Lung (tissue), 11 donors: ENCODE measurements at regions not wholly inside any gene's neighbourhood (a gene's known extent, or its start where the extent isn't known, plus 50 kb on each side); places are given as distances from the start of the nearest gene placed in this dataset.

Experiments
- ATAC-seq: fragments of 200-7000 bp; cut with Tn5 transposase; one replicate; pipeline ENCODE4 v1.9.1; 2020; ENCODE audit warnings: moderate number of reproducible peaks; ENCODE audit not compliant: insufficient read depth, low FRiP score
- DNase-seq, 3 donors: peaks; one replicate each; pipeline ENCODE4 v3.0.0-alpha.2; 2013 to 2017
- H3K27ac ChIP-seq, 2 donors: one replicate each; pipeline ENCODE4 v1.5.1; 2013; ENCODE audit warnings: mild to moderate bottlenecking in 2 of 2, moderate library complexity in 2 of 2, control low read depth in 1 of 2, inconsistent platforms in 1 of 2, low read depth in 1 of 2, low read length in 1 of 2
- H3K27me3 ChIP-seq, 3 donors: one replicate each; pipeline ENCODE4 v1.5.1; 2013; ENCODE audit warnings: low read length in 2 of 3; ENCODE audit not compliant: control insufficient read depth in 3 of 3, insufficient read depth in 3 of 3
- H3K36me3 ChIP-seq, 4 donors: one replicate each; pipeline ENCODE4 v1.5.1; 2013; ENCODE audit warnings: low read length in 4 of 4, mild to moderate bottlenecking in 1 of 4, moderate library complexity in 1 of 4; ENCODE audit not compliant: control insufficient read depth in 4 of 4, insufficient read depth in 4 of 4
- H3K4me1 ChIP-seq, 5 donors: one replicate each; pipeline ENCODE4 v1.5.1; 2013; ENCODE audit warnings: low read length in 5 of 5, mild to moderate bottlenecking in 2 of 5, moderate library complexity in 1 of 5; ENCODE audit not compliant: control insufficient read depth in 5 of 5, insufficient read depth in 5 of 5
- H3K4me3 ChIP-seq: one replicate; pipeline ENCODE4 v1.5.1; 2013; ENCODE audit warnings: mild to moderate bottlenecking, control low read depth, moderate library complexity
- H3K9ac ChIP-seq, 2 donors: one replicate each; pipeline ENCODE4 v1.5.1; 2013; ENCODE audit warnings: low read length in 2 of 2, control low read depth in 1 of 2; ENCODE audit not compliant: insufficient read depth in 1 of 2
- H3K9me3 ChIP-seq, 4 donors: one replicate each; pipeline ENCODE4 v1.5.1; 2013; ENCODE audit warnings: low read length in 3 of 4, mild to moderate bottlenecking in 1 of 4, moderate library complexity in 1 of 4; ENCODE audit not compliant: control insufficient read depth in 4 of 4, insufficient read depth in 3 of 4
- WGBS, 2 donors: extraction: QIAGEN DNeasy Blood & Tissue Kit; methylation state at CpG; one replicate each; pipeline ENCODE4 v1.1.7; 2013; 5-methylcytosine and 5-hydroxymethylcytosine counted together
- TF ChIP-seq, protein P1 (sequence below): IDR thresholded peaks from 2 replicates; pipeline ENCODE4 v1.5.1; 2012; ENCODE audit warnings: mild to moderate bottlenecking; ENCODE audit errors: control extremely low read depth, extremely low read depth
- donor health status: control.
- donor health status: control.
- donor health status: Bipolar disorder and iron deficiency.
- donor health status: healthy.
- donor health status: DM: yes; HTN: yes; CAD: no.

DNA sequence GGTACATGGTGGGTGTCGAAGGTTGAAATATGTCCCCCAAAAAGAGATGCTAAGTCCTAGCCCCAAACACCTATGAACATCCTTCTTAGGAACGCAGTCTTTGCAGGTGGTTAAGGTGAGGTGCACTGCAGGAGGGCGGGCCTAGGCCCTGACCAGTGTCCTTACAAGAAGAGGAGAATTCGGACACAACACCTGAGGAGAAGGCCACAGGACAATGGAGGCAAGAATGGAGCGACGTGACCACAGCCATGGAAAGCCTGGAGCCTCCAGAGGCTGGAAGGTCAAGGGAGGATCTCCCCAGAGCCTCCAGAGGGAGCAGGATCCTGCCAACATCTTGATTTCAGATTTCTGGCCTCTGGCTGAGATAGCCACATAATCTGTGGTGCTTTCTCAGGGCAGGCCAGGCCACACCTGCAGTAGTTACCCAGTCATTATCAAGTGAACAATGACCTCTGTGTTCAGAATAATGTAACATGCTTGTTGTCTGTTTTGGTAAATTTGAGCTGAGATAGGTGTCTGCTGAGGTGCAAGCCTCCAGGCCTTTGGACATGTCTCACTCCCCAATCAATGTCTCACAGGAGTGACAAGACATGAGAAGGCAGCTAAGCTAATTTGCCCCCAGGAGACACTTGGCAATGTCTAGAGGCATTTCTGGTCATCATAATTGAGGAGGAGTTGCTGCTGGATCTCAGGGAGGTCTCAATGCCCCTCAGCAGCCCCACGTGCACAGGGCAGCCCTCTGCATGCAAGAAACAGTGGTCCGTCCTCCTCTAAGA is 498.9 kb downstream of the BRD1 start:
- DNase-seq = no peak
- H3K36me3 ChIP-seq = no peaks in the 10 kb centered on the region
- ATAC-seq = no peak
- no peaks in the 10 kb centered on the region for H3K4me1 ChIP-seq
- peaks cover 0 to 34% (median 6%) of the 10 kb centered on the region in 4 donors for H3K9me3 ChIP-seq
- TF ChIP-seq, protein P1, sequence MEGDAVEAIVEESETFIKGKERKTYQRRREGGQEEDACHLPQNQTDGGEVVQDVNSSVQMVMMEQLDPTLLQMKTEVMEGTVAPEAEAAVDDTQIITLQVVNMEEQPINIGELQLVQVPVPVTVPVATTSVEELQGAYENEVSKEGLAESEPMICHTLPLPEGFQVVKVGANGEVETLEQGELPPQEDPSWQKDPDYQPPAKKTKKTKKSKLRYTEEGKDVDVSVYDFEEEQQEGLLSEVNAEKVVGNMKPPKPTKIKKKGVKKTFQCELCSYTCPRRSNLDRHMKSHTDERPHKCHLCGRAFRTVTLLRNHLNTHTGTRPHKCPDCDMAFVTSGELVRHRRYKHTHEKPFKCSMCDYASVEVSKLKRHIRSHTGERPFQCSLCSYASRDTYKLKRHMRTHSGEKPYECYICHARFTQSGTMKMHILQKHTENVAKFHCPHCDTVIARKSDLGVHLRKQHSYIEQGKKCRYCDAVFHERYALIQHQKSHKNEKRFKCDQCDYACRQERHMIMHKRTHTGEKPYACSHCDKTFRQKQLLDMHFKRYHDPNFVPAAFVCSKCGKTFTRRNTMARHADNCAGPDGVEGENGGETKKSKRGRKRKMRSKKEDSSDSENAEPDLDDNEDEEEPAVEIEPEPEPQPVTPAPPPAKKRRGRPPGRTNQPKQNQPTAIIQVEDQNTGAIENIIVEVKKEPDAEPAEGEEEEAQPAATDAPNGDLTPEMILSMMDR = no peak
- 83 to 86% methylated on average over 8 of the region's 8 CpGs for WGBS, 2 donors
- H3K27me3 ChIP-seq = peaks cover 0 to 3% (median under 1%) of the 10 kb centered on the region in 3 donors
- H3K27ac ChIP-seq = no peak overlapping the region
- H3K4me3 ChIP-seq = no peak overlapping the region
- H3K9ac ChIP-seq = no peak overlapping the region

- no peak for DNase-seq
- WGBS, 2 donors = 86 to 92% methylated on average over 6 of the region's 6 CpGs
- TF ChIP-seq, protein P1 = no peak
- H3K9ac ChIP-seq = no peak overlapping the region
- ATAC-seq = no peak
- H3K9me3 ChIP-seq = peaks cover 0 to 39% (median 6%) of the 10 kb centered on the region in 4 donors
- H3K4me3 ChIP-seq = no peak overlapping the region
- peaks cover 0 to 9% (median 4%) of the 10 kb centered on the region in 3 donors for H3K27me3 ChIP-seq
- no peaks in the 10 kb centered on the region for H3K36me3 ChIP-seq
- H3K27ac ChIP-seq = no peak overlapping the region
- H3K4me1 ChIP-seq = no peaks in the 10 kb centered on the region
Measured at GRCh38 chr22:49328118-49328475, 499.6 kb downstream of the BRD1 start.

DNA sequence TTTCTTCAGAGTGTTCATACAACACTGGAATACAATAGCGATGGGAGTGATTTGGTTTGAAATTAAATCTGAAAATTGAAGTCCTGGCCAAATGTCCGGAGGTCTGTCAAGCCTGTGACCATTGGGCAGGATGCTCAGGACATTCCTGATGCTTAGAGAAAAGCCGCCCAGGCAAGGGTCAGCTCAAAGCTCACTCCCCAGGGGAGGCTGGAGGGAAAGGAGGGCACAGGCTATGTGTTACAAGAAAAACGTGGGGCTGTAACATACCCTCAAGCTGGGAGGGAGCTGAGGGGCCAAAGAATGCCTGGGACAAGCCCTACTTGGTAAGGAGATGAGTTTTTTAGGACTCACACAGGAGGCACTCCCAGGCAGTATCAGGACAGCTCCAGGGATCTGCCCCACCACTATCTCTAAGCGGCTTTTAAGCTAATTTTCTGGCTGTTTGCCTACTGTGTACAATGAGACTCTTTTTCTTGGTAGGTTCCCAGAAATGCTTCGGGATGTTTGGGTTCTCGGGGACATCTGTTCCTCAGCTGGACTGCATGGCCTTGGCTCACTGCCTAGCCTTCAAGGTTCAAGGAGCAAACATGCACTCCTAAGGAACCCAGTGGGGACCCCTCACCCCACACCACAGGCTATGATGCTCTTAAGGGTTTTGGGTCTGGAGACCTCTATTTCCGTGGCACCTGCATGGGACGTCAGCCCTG is 500.1 kb downstream of the BRD1 start:
- Histone ChIP-seq H3K9ac (no peak overlapping the region), H3K27ac (no peak overlapping the region), H3K4me3 (no peak overlapping the region), H3K4me1 (no peaks in the 10 kb centered on the region), H3K36me3 (no peaks in the 10 kb centered on the region), H3K27me3 (peaks cover 0 to 10% (median 4%) of the 10 kb centered on the region in 3 donors), H3K9me3 (peaks cover 0 to 37% (median 6%) of the 10 kb centered on the region in 4 donors)
- no peak for ATAC-seq
- WGBS, 2 donors = 77 to 79% methylated on average over 9 of the region's 9 CpGs
- DNase-seq = no peak
- TF ChIP-seq, protein P1 = no peak
